ENCODE measurements at regions not wholly inside any gene's neighbourhood (a gene's known extent, or its start where the extent isn't known, plus 50 kb on each side); places are given as distances from the start of the nearest gene placed in this dataset.

- TF ChIP-seq POLR2A (IDR thresholded peaks at IDR 0.05; ENCODE audit: low read depth, low read length) (no peak), POLR2AphosphoS5 (IDR thresholded peaks at IDR 0.05; ENCODE audit: low read depth, low read length) (no peak), TAF1 (IDR thresholded peaks at IDR 0.05; ENCODE audit: low read depth, low read length) (no peak)
Observed at GRCh38 chr3:137420198-137420995, 343.7 kb upstream of the SOX14 start.
